ENCODE measurements at regions not wholly inside any gene's neighbourhood (a gene's known extent, or its start where the extent isn't known, plus 50 kb on each side); places are given as distances from the start of the nearest gene placed in this dataset.

GRCh38 chrX:3815896-3816664 lies 102.6 kb upstream of the PRKX start (continued):
- TF ChIP-seq GTF2E2 (tag; IDR thresholded peaks at IDR 0.05) (no peak), PREB (CRISPR knock-in tag; IDR thresholded peaks at IDR 0.05) (no peak), CBFB (CRISPR knock-in tag; IDR thresholded peaks at IDR 0.05) (no peak), MCM7 (IDR thresholded peaks at IDR 0.05) (no peak), SMAD4 (CRISPR knock-in tag; conservative IDR thresholded peaks at IDR 0.05) (no peak), BCL6 (CRISPR knock-in tag; IDR thresholded peaks at IDR 0.05) (no peak), NFE2L1 (tag; IDR thresholded peaks at IDR 0.05; ENCODE audit: borderline replicate concordance, low read depth) (no peak), SREBF2 (CRISPR knock-in tag; IDR thresholded peaks at IDR 0.05) (no peak), HOMEZ (CRISPR knock-in tag; IDR thresholded peaks at IDR 0.05) (no peak), ARID2 (IDR thresholded peaks at IDR 0.05) (no peak), ZNF444 (CRISPR knock-in tag; IDR thresholded peaks at IDR 0.05) (no peak), ZNF354B (CRISPR knock-in tag; IDR thresholded peaks at IDR 0.05) (no peak), ZC3H4 (CRISPR knock-in tag; IDR thresholded peaks at IDR 0.05; ENCODE audit: borderline replicate concordance) (no peak), ZKSCAN1 (IDR thresholded peaks at IDR 0.05; ENCODE audit: low read depth, low read length) (no peak), TEAD4 (IDR thresholded peaks at IDR 0.05; ENCODE audit: low read length) (no peak), TEAD4 (CRISPR knock-in tag; IDR thresholded peaks at IDR 0.05; ENCODE audit: borderline replicate concordance) (no peak), ZNF175 (CRISPR knock-in tag; IDR thresholded peaks at IDR 0.05; ENCODE audit: low read depth) (no peak), PTBP1 (IDR thresholded peaks at IDR 0.05; ENCODE audit: low read depth, low read length) (no peak), DEAF1 (CRISPR knock-in tag; IDR thresholded peaks at IDR 0.05) (no peak), KLF6 (CRISPR knock-in tag; IDR thresholded peaks at IDR 0.05; ENCODE audit: borderline replicate concordance) (no peak), MAFK (IDR thresholded peaks at IDR 0.05; ENCODE audit: low read length) (no peak), BCOR (IDR thresholded peaks at IDR 0.05) (no peak)
- TF ChIP-seq, protein P1, sequence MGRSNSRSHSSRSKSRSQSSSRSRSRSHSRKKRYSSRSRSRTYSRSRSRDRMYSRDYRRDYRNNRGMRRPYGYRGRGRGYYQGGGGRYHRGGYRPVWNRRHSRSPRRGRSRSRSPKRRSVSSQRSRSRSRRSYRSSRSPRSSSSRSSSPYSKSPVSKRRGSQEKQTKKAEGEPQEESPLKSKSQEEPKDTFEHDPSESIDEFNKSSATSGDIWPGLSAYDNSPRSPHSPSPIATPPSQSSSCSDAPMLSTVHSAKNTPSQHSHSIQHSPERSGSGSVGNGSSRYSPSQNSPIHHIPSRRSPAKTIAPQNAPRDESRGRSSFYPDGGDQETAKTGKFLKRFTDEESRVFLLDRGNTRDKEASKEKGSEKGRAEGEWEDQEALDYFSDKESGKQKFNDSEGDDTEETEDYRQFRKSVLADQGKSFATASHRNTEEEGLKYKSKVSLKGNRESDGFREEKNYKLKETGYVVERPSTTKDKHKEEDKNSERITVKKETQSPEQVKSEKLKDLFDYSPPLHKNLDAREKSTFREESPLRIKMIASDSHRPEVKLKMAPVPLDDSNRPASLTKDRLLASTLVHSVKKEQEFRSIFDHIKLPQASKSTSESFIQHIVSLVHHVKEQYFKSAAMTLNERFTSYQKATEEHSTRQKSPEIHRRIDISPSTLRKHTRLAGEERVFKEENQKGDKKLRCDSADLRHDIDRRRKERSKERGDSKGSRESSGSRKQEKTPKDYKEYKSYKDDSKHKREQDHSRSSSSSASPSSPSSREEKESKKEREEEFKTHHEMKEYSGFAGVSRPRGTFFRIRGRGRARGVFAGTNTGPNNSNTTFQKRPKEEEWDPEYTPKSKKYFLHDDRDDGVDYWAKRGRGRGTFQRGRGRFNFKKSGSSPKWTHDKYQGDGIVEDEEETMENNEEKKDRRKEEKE (IDR thresholded peaks at IDR 0.05; ENCODE audit: borderline replicate concordance in 1 of 2, control insufficient read depth in 1 of 2, low read depth in 2 of 2, low read length in 1 of 2): no peak
